ENCODE measurements at regions not wholly inside any gene's neighbourhood (a gene's known extent, or its start where the extent isn't known, plus 50 kb on each side); places are given as distances from the start of the nearest gene placed in this dataset.

DNA sequence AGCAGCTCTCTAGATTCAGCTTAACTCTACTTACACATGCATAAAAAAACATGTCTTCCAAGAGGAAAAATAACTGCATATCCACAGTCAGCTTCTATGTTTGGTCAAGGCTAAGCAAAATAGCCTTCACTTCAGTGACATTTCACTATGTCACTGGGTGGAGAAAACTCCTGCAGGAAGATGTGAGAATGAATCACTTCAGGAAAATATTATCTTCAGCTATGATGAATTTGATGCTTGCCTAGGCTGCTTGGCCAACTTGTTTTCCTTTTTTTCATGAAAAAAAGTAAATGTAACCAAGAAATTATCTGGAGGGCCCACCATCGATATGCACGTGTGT lies 143.0 kb upstream of the ZNF608 start:
- TF ChIP-seq CTCF (IDR thresholded peaks at IDR 0.05), result peak in 1 of 4 experiments; percentile 4
- TF ChIP-seq POLR2A (IDR thresholded peaks at IDR 0.05), result no peak
